CD14-positive monocyte (primary cell): ENCODE measurements at regions not wholly inside any gene's neighbourhood (a gene's known extent, or its start where the extent isn't known, plus 50 kb on each side); places are given as distances from the start of the nearest gene placed in this dataset.

Source experiments
- DNase-seq, 3 donors: peaks; one replicate each; pipeline ENCODE4 v3.0.0-alpha.2; 2011 to 2022
- H2AFZ ChIP-seq: 2 replicates; pipeline ENCODE4 v1.6.0; 2012; ENCODE audit warnings: mild to moderate bottlenecking, low read depth, low read length, inconsistent platforms; ENCODE audit not compliant: insufficient read depth, poor library complexity, severe bottlenecking
- H3K27ac ChIP-seq, 2 donors: 1 replicate in 1 of 2; 2 replicates in 1 of 2; pipeline ENCODE4 v1.5.1; 2012 to 2013; ENCODE audit warnings: low read length in 2 of 2, control low read depth in 1 of 2, inconsistent platforms in 1 of 2, low read depth in 1 of 2, mild to moderate bottlenecking in 1 of 2
- H3K27me3 ChIP-seq, 2 donors: one replicate each; pipeline versions ENCODE4 v1.6.0 to v1.6.1; 2011 to 2013; ENCODE audit warnings: low read length in 2 of 2; ENCODE audit not compliant: control insufficient read depth in 2 of 2, insufficient read depth in 2 of 2
- H3K36me3 ChIP-seq, 2 donors: replicated peaks in 1 of 2; 1 replicate in 1 of 2; 2 replicates in 1 of 2; pipeline versions ENCODE4 v1.5.1 to v1.6.1; 2012 to 2013; ENCODE audit warnings: low read length in 2 of 2, control low read depth in 1 of 2, inconsistent platforms in 1 of 2, mild to moderate bottlenecking in 1 of 2; ENCODE audit not compliant: insufficient read depth in 2 of 2, control insufficient read depth in 1 of 2
- H3K4me1 ChIP-seq, 2 donors: 1 replicate in 1 of 2; 2 replicates in 1 of 2; pipeline versions ENCODE4 v1.5.1 to v1.6.1; 2012 to 2013; ENCODE audit warnings: low read length in 2 of 2, control low read depth in 1 of 2, inconsistent platforms in 1 of 2, mild to moderate bottlenecking in 1 of 2, moderate library complexity in 1 of 2; ENCODE audit not compliant: insufficient read depth in 2 of 2, control insufficient read depth in 1 of 2
- H3K4me2 ChIP-seq: replicated peaks from 2 replicates; pipeline ENCODE3; 2012; ENCODE audit warnings: low read length, moderate library complexity, mild to moderate bottlenecking; ENCODE audit not compliant: poor library complexity, severe bottlenecking; ENCODE audit errors: extremely low read depth
- H3K4me3 ChIP-seq, 3 experiments: fragments of 200-600 bp in 1 of 3; sonication (generic) in 1 of 3; replicated peaks in 1 of 3; 1 replicate in 2 of 3; 2 replicates in 1 of 3; pipeline ENCODE4 v1.5.1; 2011 to 2013; ENCODE audit warnings: low read length in 3 of 3, mild to moderate bottlenecking in 3 of 3, control low read depth in 2 of 3, low read depth in 2 of 3, inconsistent platforms in 1 of 3, moderate library complexity in 1 of 3
- H3K79me2 ChIP-seq: 2 replicates; pipeline ENCODE4 v1.6.0; 2012; ENCODE audit warnings: mild to moderate bottlenecking, control low read depth, inconsistent platforms, low read length, moderate library complexity; ENCODE audit not compliant: insufficient read depth
- H3K9ac ChIP-seq: 2 replicates; pipeline ENCODE4 v1.6.0; 2017; ENCODE audit warnings: low read length, mild to moderate bottlenecking; ENCODE audit not compliant: insufficient read depth, poor library complexity, severe bottlenecking
- H3K9me3 ChIP-seq, 2 donors: replicated peaks in 1 of 2; 1 replicate in 1 of 2; 2 replicates in 1 of 2; pipeline versions ENCODE4 v1.5.1 to v1.6.1; 2012 to 2013; ENCODE audit warnings: low read length in 2 of 2, control low read depth in 1 of 2; ENCODE audit not compliant: control insufficient read depth in 1 of 2, insufficient read depth in 1 of 2
- H4K20me1 ChIP-seq: 2 replicates; pipeline ENCODE4 v1.6.0; 2012; ENCODE audit warnings: mild to moderate bottlenecking, low read length, control low read depth, moderate library complexity; ENCODE audit not compliant: insufficient read depth
- H3K27ac Mint-ChIP-seq, 7 donors: one replicate each; pipeline ENCODE4 v1.8.0; 2020; ENCODE audit warnings: mild to moderate bottlenecking in 7 of 7, mixed read lengths in 7 of 7, moderate library complexity in 6 of 7, inconsistent platforms in 2 of 7
- H3K27me3 Mint-ChIP-seq, 3 donors: one replicate each; pipeline ENCODE4 v1.8.0; 2021 to 2022; ENCODE audit warnings: low read depth in 3 of 3, mild to moderate bottlenecking in 3 of 3, mixed read lengths in 3 of 3, moderate library complexity in 3 of 3, inconsistent platforms in 1 of 3
- H3K36me3 Mint-ChIP-seq, 2 donors: one replicate each; pipeline ENCODE4 v1.8.0; 2020; ENCODE audit warnings: mixed read lengths in 2 of 2, inconsistent platforms in 1 of 2, mild to moderate bottlenecking in 1 of 2
- H3K4me1 Mint-ChIP-seq: one replicate; pipeline ENCODE4 v1.8.0; 2020; ENCODE audit warnings: mild to moderate bottlenecking, mixed read lengths
- H3K4me3 Mint-ChIP-seq, 2 donors: one replicate each; pipeline ENCODE4 v1.8.0; 2020; ENCODE audit warnings: mild to moderate bottlenecking in 2 of 2, mixed read lengths in 2 of 2, moderate library complexity in 1 of 2
- H3K9me3 Mint-ChIP-seq, 7 donors: one replicate each; pipeline ENCODE4 v1.8.0; 2020 to 2022; ENCODE audit warnings: mixed read lengths in 7 of 7, mild to moderate bottlenecking in 6 of 7, moderate library complexity in 6 of 7, inconsistent platforms in 2 of 7
- CTCF ChIP-seq: fragments of 200-600 bp; IDR thresholded peaks from one replicate; pipeline ENCODE4 v1.8.0; 2022; ENCODE audit warnings: antibody characterized with exemption, mild to moderate bottlenecking
- WGBS: methylation state at CpG from one replicate; pipeline ENCODE4 v1.1.5; 2013; ENCODE audit warnings: missing lambda C conversion rate; ENCODE audit not compliant: insufficient coverage; 5-methylcytosine and 5-hydroxymethylcytosine counted together
- intact Hi-C, 2 donors: fragments of 100-400 bp; cut with micrococcal nuclease; formaldehyde crosslinking; loops; one replicate each; pipeline versions ENCODE4 v1.15.0 to v1.15.1; 2023

GRCh38 chr4:175414602-175415001, 397.5 kb downstream of the GPM6A start:
- Histone ChIP-seq H3K9ac (no peak overlapping the region), H3K27me3 (no peaks in the 10 kb centered on the region), H3K36me3 (no peaks in the 10 kb centered on the region), H3K4me1 (no peaks in the 10 kb centered on the region), H3K9me3 (peaks cover 0 to 2% of the 10 kb centered on the region in 2 donors), H4K20me1 (no peaks in the 10 kb centered on the region), H3K27ac (no peak overlapping the region), H3K4me3 (no peak overlapping the region), H2AFZ (no peak overlapping the region), H3K79me2 (no peaks in the 10 kb centered on the region), H3K4me2 (no peak overlapping the region)
- no peaks in the 10 kb centered on the region for H3K36me3 Mint-ChIP-seq
- WGBS, result no CpG with 5 or more reads among the region's 2 CpGs
- no peak overlapping the region for H3K4me3 Mint-ChIP-seq
- H3K9me3 Mint-ChIP-seq, result peaks cover 0 to 11% (median 10%) of the 10 kb centered on the region in 7 donors
- intact Hi-C loops, result no loop called here
- TF ChIP-seq CTCF, result no peak
- H3K27me3 Mint-ChIP-seq, result no peaks in the 10 kb centered on the region
- no peak for DNase-seq
- no peak overlapping the region for H3K27ac Mint-ChIP-seq
- H3K4me1 Mint-ChIP-seq, result no peaks in the 10 kb centered on the region

DNA sequence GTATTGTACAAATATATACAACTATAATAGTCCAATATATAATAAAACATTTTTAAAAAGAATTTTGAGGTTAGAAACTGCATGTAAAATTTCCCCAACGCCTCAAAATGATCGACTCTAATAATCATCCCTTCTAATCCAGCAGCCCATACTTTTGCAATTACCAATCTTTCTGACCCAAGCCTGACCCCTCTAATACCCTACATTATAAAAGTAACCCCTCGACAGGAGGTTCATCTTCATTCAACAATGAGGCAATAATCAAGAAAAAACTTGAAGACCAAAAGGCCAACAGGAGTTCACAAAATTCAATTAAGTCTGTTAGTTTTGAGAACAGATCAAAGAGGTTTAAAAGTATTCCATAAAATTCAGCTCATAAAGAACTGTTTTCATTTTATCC, 393.5 kb downstream of the GPM6A start:
- Histone ChIP-seq H3K9me3 (peaks cover 0 to 2% of the 10 kb centered on the region in 2 donors), H3K27me3 (no peaks in the 10 kb centered on the region), H3K79me2 (no peaks in the 10 kb centered on the region), H3K4me3 (no peak overlapping the region), H3K9ac (no peak overlapping the region), H3K4me1 (no peaks in the 10 kb centered on the region), H3K4me2 (no peak overlapping the region), H3K27ac (no peak overlapping the region), H2AFZ (no peak overlapping the region), H4K20me1 (no peaks in the 10 kb centered on the region), H3K36me3 (no peaks in the 10 kb centered on the region)
- Mint-ChIP-seq H3K4me1 (no peaks in the 10 kb centered on the region), H3K27ac (no peak overlapping the region), H3K9me3 (peaks cover 1 to 12% (median 10%) of the 10 kb centered on the region in 7 donors), H3K27me3 (no peaks in the 10 kb centered on the region), H3K4me3 (no peak overlapping the region), H3K36me3 (no peaks in the 10 kb centered on the region)
- TF ChIP-seq CTCF, result no peak
- intact Hi-C loops, result no loop called here
- WGBS, result 82% methylated on average over 2 of the region's 3 CpGs
- no peak for DNase-seq
